SK-N-MC (cell line): ENCODE measurements at regions not wholly inside any gene's neighbourhood (a gene's known extent, or its start where the extent isn't known, plus 50 kb on each side); places are given as distances from the start of the nearest gene placed in this dataset.

Experiments used
- EZH2 ChIP-seq: fragments of 200-600 bp; sonication (generic); IDR thresholded peaks from one replicate; pipeline ENCODE4 v1.6.1; 2017; ENCODE audit warnings: antibody characterized with exemption
- POLR2AphosphoS5 ChIP-seq: IDR thresholded peaks from 2 replicates; pipeline ENCODE4 v1.6.1; 2012; ENCODE audit warnings: mild to moderate bottlenecking, low read depth, low read length, borderline replicate concordance

- TF ChIP-seq POLR2AphosphoS5: no peak
- TF ChIP-seq EZH2: no peak
Measured at GRCh38 chr12:114866331-114866730, 182.4 kb upstream of the TBX3 start.
